GM23338 (cell line): ENCODE measurements at regions not wholly inside any gene's neighbourhood (a gene's known extent, or its start where the extent isn't known, plus 50 kb on each side); places are given as distances from the start of the nearest gene placed in this dataset.

Source experiments
- CREB1 ChIP-seq: fragments of 250-450 bp; sonication (Bioruptor Pico); IDR thresholded peaks from 2 replicates; pipeline ENCODE4 v1.5.0; 2020; ENCODE audit warnings: low read depth, mild to moderate bottlenecking, moderate library complexity
- CTCF ChIP-seq, 2 experiments: fragments of 200-600 bp in 1 of 2; sonication (generic) in 1 of 2; conservative IDR thresholded peaks; 2 replicates each; pipeline versions ENCODE4 v1.5.1 to v1.6.1; 2016 to 2017; ENCODE audit warnings: antibody characterized with exemption in 2 of 2, low read depth in 2 of 2, mild to moderate bottlenecking in 2 of 2, moderate library complexity in 1 of 2
- EZH2 ChIP-seq: fragments of 200-600 bp; sonication (generic); IDR thresholded peaks from one replicate; pipeline ENCODE4 v1.8.0; 2017; ENCODE audit warnings: antibody characterized with exemption, mild to moderate bottlenecking, low read depth; ENCODE audit not compliant: unreplicated experiment
- EZH2phosphoT487 ChIP-seq: fragments of 200-600 bp; sonication (generic); IDR thresholded peaks from one replicate; pipeline ENCODE4 v1.8.1; 2018; ENCODE audit warnings: antibody characterized with exemption; ENCODE audit not compliant: unreplicated experiment
- JUNB ChIP-seq: IDR thresholded peaks from one replicate; pipeline ENCODE4 v1.6.1; 2016; ENCODE audit warnings: antibody characterized with exemption; ENCODE audit not compliant: unreplicated experiment
- NANOG ChIP-seq: IDR thresholded peaks from 2 replicates; pipeline ENCODE4 v1.6.1; 2016; ENCODE audit warnings: antibody characterized with exemption, borderline replicate concordance
- POLR2AphosphoS5 ChIP-seq: IDR thresholded peaks from 2 replicates; pipeline ENCODE4 v1.6.1; 2016; ENCODE audit warnings: antibody characterized with exemption, low read depth
- REST ChIP-seq: IDR thresholded peaks from one replicate; pipeline ENCODE4 v1.6.1; 2018; ENCODE audit warnings: antibody characterized with exemption; ENCODE audit not compliant: unreplicated experiment
- STAT1 ChIP-seq: IDR thresholded peaks from one replicate; pipeline ENCODE4 v1.6.1; 2016; ENCODE audit warnings: antibody characterized with exemption; ENCODE audit not compliant: unreplicated experiment
- ZNF114 ChIP-seq: fragments of 250-450 bp; sonication (Bioruptor Pico); IDR thresholded peaks from 2 replicates; pipeline ENCODE4 v1.5.0; 2020; ENCODE audit warnings: mild to moderate bottlenecking, moderate library complexity
- ZNF331 ChIP-seq: fragments of 250-450 bp; sonication (Bioruptor Pico); IDR thresholded peaks from 2 replicates; pipeline ENCODE4 v1.5.0; 2020; ENCODE audit warnings: low read depth, mild to moderate bottlenecking, moderate library complexity

- no peak for TF ChIP-seq CTCF (conservative IDR thresholded peaks at IDR 0.05; ENCODE audit: low read depth in 2 of 2)
- TF ChIP-seq EZH2 = no peak
- no peak for TF ChIP-seq ZNF114 (CRISPR knock-in tag)
- TF ChIP-seq JUNB = no peak
- no peak for TF ChIP-seq NANOG
- TF ChIP-seq EZH2phosphoT487 = no peak
- no peak for TF ChIP-seq POLR2AphosphoS5
- TF ChIP-seq REST = no peak
- no peak for TF ChIP-seq CREB1
- TF ChIP-seq ZNF331 = no peak
- no peak for TF ChIP-seq STAT1
These were observed 140.7 kb upstream of the SLC28A3 start for GRCh38 chr9:84481231-84481630.
